GM21576 (cell line): ENCODE measurements at regions not wholly inside any gene's neighbourhood (a gene's known extent, or its start where the extent isn't known, plus 50 kb on each side); places are given as distances from the start of the nearest gene placed in this dataset.

Source experiments
- ATAC-seq: cut with Tn5 transposase; IDR thresholded peaks from one replicate; pipeline ENCODE4 v1.9.1; 2021; ENCODE audit warnings: mild to moderate bottlenecking, moderate library complexity; ENCODE audit not compliant: unreplicated experiment

DNA sequence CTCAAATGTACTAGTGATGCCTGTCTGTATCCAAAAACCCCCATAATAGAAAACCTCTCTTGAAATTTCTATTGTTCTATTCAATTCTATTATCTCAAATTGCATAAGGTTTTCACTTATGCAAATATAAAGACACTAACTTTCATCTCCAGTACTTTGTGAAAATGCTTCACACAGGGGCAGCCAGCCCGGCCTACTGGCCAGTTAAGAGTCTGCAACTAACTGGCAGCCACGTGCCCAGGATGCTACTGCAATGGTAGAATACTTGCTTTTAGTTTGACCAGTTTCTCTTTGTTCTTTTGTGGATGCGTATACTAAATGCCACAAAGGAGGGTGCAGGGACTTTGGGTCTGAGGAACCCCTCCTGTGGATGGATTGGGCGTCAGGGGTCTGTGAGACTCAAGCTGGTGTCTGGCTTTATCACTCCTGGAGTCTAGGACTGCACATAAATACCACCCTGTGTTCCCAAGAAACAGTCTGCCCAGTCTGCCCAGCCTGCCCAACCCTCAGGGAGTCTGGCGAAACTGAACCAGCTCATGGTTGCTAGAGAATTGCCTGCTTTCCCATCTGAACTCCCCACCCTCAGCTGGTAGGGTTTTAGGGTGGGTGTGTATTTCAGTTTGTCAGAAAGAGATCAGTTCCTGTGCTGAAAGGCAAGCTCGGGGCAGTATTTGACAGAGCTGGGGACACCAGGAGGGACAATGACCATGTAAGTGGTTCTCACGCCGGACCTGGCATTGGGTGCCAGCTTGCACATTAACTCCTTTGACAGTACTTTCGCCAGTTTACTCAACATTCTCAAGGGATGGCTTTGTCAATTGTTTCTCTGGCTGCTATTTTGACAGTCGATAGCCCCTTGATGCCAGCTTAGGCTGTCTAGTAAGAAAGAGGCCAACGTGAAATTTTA is 558.2 kb upstream of the JAG1 start:
- ATAC-seq: no peak

DNA sequence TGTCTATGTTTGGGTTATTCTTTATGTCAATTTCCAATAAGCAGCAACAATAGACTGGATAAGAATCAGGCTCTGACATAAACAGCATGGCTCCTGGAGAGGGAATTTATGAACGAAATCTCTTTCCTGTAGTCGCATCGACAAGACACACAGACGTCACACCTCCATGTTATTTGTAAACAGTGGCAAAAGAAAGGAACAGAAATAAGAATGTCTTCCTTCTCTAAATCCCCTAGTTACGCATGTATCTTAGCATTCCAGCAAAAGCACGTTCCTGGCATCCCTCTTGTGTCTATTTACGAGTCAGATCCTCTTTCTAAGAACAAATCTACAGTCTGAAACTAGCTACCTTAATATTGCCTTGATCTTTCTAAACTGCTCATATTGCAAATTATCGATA is 559.1 kb upstream of the JAG1 start:
- no peak for ATAC-seq

DNA sequence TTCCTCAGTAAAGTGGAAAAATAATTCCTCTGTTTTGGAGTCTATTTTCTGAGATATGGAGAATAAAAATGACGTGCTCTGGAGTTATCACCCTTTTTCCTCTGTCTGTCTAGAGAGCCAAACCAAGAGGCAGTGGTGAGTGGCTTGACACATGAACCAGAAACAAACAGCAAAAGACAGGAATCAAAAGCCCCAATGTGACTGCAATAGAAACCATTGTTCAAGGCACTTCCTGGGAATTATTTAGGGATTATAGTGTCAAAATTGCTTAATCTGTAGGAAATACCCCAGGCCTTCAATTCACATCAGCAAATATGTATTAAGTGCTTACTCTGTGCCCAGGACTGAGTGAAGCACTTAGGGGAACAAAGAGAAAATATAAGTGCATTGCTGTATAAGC is 560.4 kb upstream of the JAG1 start:
- no peak for ATAC-seq

DNA sequence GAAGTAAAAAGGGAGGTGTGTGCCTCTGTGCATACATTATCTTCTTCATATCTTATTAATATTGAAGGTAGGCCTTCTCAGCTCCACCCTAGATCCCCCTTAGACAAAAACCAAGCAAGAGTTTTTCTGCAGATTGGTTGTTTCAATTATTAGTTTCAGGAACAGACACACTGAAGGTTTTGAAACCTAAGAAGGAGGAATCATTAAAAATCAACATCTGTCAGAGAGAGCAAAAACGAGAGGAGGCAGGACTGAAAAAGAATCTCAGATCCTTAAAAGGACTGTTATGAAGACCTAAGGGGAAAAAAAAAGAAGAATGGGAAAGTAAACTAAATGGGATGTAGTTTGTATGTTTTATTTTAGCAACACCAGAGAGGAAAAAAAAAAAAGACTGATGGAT is 560.8 kb upstream of the JAG1 start:
- ATAC-seq: no peak

GRCh38 chr20:11235058-11235457 is 561.3 kb upstream of the JAG1 start:
- ATAC-seq: no peak

DNA sequence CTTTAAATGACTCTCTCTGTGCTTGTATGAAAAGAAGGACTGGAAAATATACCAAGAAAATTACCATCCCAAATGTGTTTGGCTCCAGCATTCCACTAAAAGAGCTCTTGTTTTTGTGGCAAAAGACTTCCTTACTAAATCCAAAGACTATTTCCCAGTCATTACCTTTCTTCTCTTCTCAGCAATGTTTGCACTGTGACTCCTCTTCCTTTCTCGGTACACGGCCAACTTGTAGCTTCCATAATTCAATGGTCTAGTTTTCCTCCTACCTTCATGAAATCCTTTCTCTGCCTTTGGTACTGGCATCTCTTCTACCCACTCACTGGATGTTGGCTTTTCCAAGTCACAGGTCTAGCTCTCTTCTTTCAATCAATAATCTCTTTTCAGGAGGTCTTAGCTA is 568.5 kb upstream of the JAG1 start:
- no peak for ATAC-seq

GRCh38 chr20:11245431-11245830 is 571.6 kb upstream of the JAG1 start:
- ATAC-seq: no peak

DNA sequence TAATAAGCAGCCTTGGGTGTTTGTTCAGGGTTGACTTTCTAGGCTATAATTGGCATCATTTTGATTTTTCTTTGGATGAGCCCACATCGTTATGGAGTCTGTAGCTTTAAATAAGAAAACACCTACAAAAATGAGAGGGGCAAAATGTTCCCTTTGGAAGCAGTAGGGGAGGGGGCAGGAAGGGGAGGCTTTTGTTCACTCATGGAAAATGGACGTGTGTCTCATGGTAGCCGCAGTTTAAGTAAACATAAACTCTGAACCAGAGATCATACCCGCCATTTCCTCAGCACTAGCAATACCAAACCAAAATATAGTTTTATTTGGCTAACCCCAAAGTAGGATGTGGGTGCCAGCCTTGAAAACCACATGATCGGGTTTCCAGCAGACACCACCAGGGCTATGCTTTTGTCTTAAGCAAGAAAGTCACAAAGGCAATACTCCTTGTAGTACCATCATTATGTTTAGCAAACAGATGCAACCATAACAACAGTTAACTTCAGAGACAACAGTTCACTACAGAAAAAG is 572.5 kb upstream of the JAG1 start:
- no peak for ATAC-seq

- no peak for ATAC-seq
Measured at GRCh38 chr20:11247046-11248010, 573.5 kb upstream of the JAG1 start.

- ATAC-seq: no peak
Measured at GRCh38 chr20:11248011-11248409, 574.2 kb upstream of the JAG1 start.

DNA sequence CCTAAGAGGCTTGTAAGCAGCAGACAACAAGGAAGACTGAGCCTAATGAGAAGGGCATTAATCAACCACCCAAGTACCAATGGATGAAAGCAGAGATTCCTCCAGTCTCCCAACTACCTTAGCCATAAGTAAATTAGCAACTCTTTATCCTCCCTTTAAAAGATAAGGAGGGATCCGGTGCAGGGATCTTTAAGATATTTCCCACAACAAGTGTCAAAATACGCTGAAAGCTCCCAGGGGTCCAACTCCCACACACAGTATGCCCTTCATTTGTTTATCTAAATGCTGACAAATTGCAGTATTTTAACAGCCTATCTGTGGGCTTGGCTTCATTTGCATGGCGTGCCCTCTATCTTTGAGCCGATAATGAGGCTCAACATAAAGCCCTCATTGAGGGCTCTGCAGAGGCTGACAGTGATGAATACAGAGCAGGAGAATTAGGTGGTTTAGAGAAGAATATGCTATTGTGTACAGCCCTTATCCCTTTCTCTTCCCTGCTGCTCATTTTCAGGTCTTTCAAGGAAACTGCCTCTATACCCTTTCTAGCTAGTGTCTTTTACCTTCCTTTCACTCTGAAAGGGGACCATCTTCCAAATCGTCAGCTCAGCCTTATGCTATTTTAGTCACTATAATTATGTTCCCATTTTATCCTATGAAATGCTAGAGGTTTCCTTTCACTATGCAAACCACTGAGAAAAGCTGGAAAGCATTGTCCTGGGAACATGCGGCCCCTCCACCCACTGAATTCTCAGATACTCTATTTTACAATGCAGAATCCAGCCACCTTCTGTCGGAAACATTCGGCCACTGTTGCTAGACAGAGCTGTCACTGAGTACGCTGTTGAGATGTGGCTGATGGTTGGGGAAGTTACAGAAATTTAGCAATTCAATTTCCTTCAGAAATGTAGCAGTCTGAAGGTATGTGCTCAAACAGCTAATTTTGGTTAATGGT is 575.2 kb upstream of the JAG1 start:
- no peak for ATAC-seq

GRCh38 chr20:11249683-11250082 is 575.9 kb upstream of the JAG1 start:
- no peak for ATAC-seq

GRCh38 chr20:11252447-11252846 is 578.6 kb upstream of the JAG1 start:
- no peak for ATAC-seq

DNA sequence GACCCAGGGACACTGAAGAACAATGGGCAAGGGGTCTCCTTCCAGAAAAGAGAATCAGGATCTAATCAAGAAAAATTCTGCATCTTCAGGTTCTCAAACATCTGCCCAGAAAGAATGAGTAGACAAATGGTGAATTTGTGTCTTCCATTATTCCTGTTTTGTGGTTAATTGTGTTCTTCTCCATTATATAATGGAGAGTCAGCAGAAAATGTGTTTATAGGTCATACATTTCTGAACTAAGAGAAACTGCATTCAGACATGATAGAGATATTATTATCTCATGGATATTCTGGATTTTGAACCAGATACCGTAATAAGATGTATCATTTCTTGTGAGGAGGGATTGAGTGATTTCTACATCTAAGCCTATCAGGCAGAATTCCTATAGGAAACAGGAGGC is 581.7 kb upstream of the JAG1 start:
- ATAC-seq: no peak

DNA sequence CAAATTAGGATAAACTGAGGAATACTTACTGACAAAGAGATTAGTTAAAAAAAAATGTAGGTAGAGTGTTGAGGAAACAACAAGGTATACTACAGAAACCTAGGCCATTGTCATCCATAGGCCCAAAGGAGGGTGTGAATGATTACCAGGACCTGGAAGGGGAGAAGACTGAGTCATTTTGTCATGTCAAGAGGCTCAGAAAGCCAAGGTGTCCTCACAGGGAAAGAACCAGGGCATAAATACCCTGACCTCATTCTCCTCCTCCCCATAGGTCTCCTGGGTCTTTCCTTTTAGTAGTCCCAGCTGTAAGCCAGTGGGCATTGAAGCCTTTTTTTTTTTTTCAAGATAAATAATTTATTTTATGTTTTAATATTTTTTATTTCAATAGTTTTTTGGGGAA is 582.1 kb upstream of the JAG1 start:
- ATAC-seq: no peak

DNA sequence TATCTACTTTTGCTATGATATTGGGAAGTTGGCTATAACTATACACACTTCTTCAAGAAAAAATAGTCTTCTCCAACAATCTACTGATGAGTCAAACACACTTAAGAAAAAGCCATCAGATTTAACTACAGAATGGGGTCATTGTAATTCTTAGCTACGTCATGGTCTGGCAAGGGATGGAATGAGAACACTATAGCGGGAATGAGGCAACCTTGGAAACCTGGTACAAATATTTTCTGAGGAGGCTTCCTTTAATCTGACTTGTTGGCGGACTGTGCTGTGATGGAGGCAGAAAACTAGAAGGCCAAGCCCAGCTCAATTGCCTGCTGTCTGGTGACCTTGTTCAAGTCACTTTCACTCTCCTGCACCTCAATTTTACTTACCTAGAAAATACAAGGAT is 586.8 kb upstream of the JAG1 start:
- no peak for ATAC-seq

GRCh38 chr20:11261533-11262000 is 587.8 kb upstream of the JAG1 start:
- ATAC-seq: no peak

GRCh38 chr20:11266571-11266970 is 592.8 kb upstream of the JAG1 start:
- no peak for ATAC-seq

DNA sequence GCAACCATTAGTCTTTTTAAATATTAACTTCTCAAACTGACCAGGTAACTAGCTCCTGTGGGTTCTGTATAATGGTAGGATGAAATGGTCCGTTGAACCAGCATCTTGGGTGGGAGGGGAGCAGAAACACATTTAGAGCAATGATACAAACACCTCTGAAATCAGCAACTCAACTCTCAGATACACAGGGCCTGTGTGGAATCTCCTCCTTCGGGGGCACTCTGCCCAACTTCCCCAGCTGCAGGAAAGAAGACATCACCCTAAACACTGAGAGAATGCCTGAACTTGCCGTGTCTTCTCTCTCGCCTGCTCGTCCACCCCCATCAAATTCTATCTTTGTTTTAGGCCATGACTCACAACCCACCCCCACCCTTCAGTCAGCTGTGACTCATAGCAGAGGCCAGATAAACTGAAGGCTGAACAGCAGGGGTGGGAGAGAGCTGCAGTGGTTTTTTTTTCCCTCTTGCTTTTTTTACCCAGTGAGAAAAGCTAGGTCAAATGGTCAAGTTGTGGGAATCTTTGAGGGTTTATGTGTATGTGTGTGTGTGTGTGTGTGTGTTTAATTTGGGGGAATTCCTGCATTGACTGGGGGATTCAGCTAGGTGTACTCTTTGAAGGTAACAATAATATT is 593.4 kb upstream of the JAG1 start:
- ATAC-seq: no peak
